ENCODE measurements at regions not wholly inside any gene's neighbourhood (a gene's known extent, or its start where the extent isn't known, plus 50 kb on each side); places are given as distances from the start of the nearest gene placed in this dataset.

GRCh38 chr21:21605521-21605920, 607.3 kb downstream of the NCAM2 start:
- FAIRE-seq, result no peak

GRCh38 chr21:21606041-21606440, 607.8 kb downstream of the NCAM2 start:
- no peak for FAIRE-seq

GRCh38 chr21:21612466-21612865, 614.3 kb downstream of the NCAM2 start:
- no peak for FAIRE-seq

GRCh38 chr21:21614966-21615365, 616.8 kb downstream of the NCAM2 start:
- no peak for FAIRE-seq

GRCh38 chr21:21622460-21623234, 624.4 kb downstream of the NCAM2 start:
- FAIRE-seq, result no peak

GRCh38 chr21:21624674-21625073, 626.5 kb downstream of the NCAM2 start:
- FAIRE-seq, result no peak

GRCh38 chr21:21631961-21632360, 633.8 kb downstream of the NCAM2 start:
- no peak for FAIRE-seq

- FAIRE-seq, result no peak
Measured at GRCh38 chr21:21632926-21633325, 634.7 kb downstream of the NCAM2 start.

GRCh38 chr21:21661741-21662140, 663.5 kb downstream of the NCAM2 start:
- no peak for FAIRE-seq

- FAIRE-seq, result no peak
Measured at GRCh38 chr21:21662776-21663175, 664.6 kb downstream of the NCAM2 start.

GRCh38 chr21:21664871-21665270, 666.7 kb downstream of the NCAM2 start:
- no peak for FAIRE-seq

- FAIRE-seq, result no peak
Measured at GRCh38 chr21:21666689-21667088, 668.5 kb downstream of the NCAM2 start.

GRCh38 chr21:21668198-21668597, 670.0 kb downstream of the NCAM2 start:
- no peak for FAIRE-seq

- FAIRE-seq, result no peak
Measured at GRCh38 chr21:21673959-21674358, 675.8 kb downstream of the NCAM2 start.

GRCh38 chr21:21675601-21676000, 677.4 kb downstream of the NCAM2 start:
- no peak for FAIRE-seq

GRCh38 chr21:21682172-21682571, 684.0 kb downstream of the NCAM2 start:
- no peak for FAIRE-seq

- no peak for FAIRE-seq
Measured at GRCh38 chr21:21688889-21689288, 690.7 kb downstream of the NCAM2 start.

- FAIRE-seq, result no peak
Measured at GRCh38 chr21:21690068-21690665, 692.0 kb downstream of the NCAM2 start.

- no peak for FAIRE-seq
Measured at GRCh38 chr21:21712748-21713520, 714.7 kb downstream of the NCAM2 start.

GRCh38 chr21:21713651-21714180, 715.5 kb downstream of the NCAM2 start:
- FAIRE-seq, result no peak

GRCh38 chr21:21714426-21714825, 716.2 kb downstream of the NCAM2 start:
- FAIRE-seq, result no peak

GRCh38 chr21:21715266-21715969, 717.2 kb downstream of the NCAM2 start:
- no peak for FAIRE-seq

- FAIRE-seq, result no peak
Measured at GRCh38 chr21:21722731-21723130, 724.5 kb downstream of the NCAM2 start.
